ENCODE measurements at regions not wholly inside any gene's neighbourhood (a gene's known extent, or its start where the extent isn't known, plus 50 kb on each side); places are given as distances from the start of the nearest gene placed in this dataset.

- TF ChIP-seq CTCF (IDR thresholded peaks at IDR 0.05) (no peak), POLR2A (IDR thresholded peaks at IDR 0.05) (no peak)
These were observed 330.7 kb downstream of the CD83 start for GRCh38 chr6:14448246-14448645.

Data from body of pancreas (tissue), 4 donors.